SW480 (cell line): ENCODE measurements at regions not wholly inside any gene's neighbourhood (a gene's known extent, or its start where the extent isn't known, plus 50 kb on each side); places are given as distances from the start of the nearest gene placed in this dataset.
A peak's percentile ranks its signal among the peaks of the same experiment; 100 is the strongest.
"Not testable (repeated sequence)": the region's sequence is repeated elsewhere in the genome, so short reads cannot be mapped to it uniquely, and the experiment has no call there.

Experiments used
- DNase-seq: peaks from one replicate; pipeline ENCODE4 v3.0.0-alpha.2; 2016; ENCODE audit warnings: low spot score

DNA sequence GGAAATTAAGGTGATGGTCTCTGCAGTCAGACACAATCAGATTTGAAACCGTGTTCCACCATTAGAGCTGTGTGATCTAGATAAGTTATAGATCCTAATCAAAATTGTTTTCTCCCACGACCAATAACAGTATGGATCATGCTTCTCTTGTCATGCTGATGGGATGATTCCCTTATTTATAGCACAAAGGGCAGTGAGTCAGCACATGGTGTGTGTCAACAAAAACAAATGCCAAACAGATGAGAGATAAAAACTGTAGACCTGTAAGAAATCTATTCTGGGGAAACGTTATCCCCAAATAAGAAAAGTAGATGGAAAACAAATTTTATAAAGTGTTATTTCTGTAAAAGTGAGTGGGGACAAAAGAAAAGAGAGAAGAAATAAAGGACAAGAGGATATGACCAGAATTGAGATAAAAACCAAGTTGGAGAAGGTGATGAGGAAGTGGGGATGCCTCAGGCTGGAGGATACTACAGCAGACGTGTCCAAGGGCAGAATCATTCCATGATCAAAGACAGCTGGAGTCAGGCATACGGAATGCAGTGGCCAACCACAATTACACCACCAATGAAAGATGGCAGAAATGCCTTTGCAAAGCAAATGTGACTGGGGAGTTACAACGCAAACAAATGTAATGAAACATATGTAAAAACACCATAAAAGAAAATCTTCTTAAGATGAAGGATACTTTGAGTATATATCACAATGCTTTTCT lies 377.8 kb upstream of the PRKX start:
- DNase-seq: peak; percentile 77

DNA sequence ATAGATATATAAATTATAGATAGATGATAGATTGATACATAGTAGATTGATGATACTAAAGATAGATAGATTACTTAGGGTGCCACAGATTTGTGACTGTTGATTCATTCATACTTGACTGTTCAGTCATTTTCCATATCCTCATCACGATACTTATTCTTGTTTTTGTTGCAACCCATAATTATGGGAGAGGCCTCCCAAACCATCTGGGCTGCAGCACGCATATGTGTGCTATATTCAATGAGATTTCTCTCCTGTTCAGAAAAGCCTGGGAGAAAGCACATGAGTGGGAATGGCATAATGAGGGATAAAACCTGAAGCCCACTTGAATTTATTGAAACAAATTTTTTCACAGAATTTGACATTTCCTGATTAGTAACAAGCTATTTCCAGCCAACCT lies 346.4 kb upstream of the PRKX start:
- DNase-seq: no peak

DNA sequence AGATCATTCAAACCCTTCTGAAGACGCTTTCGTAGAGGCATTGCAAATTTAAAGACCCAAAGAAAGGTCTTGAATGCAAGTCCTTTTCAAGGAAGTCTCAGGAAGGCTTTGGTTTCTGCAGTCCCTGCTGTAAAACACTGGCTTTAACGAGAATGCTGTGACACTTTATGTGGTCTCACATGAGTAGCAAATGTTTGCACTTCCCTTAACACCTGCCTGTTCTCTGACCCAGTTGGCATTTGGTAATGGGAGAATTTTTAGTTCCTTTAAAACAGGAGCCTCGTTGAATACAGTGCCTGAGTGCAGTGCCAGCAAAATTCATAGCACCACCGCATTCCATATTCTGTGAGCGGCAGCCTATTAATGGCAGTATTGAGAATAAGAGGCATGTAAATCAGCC lies 330.5 kb upstream of the PRKX start:
- DNase-seq: no peak

DNA sequence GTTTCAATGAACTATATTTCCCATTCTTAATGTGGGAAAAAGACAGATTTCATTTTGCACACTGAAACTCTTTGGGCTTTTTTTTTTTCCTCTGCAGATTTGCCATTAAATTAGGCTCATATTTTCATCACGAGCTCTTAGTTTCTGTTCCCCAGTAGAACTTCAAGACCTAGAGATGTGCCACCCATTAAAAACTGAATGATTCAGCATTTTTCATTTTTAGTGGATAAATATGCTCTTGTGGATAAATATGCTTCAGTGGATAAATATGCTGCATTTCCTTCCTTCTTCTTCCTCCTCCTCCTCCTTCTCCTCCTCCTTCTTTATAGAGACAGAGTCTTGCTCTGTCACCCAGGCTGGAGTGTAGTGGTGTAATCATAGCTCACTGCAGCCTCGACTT lies 322.4 kb upstream of the PRKX start:
- no peak for DNase-seq

DNA sequence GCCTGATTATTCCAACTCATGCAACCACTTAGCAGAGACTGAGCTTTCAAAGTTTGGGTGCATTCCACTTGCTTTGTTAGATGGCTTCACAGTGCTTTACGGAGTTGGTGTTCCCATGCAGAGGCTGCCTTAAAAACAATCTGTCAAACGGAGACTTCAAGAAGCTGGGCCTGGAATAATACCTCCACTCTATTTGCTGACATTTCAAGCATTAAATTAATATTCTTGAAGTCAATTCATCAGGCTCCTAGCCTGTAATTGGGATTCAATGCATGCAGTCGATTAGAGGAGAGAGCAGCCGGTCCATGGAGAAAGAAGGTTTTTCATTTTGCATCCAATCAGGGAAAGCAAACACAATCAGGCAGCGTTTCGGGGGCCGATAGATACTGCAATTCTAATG lies 314.7 kb upstream of the PRKX start:
- DNase-seq: no peak

DNA sequence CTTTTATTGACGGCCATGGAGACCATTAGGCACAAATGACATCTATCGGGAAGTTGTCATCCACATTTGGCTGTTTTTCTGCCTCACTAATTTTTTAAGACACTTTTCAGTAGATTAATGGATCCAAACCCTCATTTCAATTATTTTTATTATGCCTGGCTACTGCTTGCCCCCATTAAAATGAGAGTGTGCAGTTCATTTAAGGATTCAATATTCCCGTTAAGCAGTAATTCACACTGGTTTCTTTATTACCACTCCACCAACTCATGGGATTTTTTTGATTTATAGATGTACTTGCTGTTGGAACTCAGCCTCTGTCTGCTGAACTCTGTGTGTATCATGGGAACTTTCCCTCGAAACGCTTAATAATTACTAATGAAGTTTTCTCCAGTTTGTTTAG lies 291.8 kb upstream of the PRKX start:
- no peak for DNase-seq

DNA sequence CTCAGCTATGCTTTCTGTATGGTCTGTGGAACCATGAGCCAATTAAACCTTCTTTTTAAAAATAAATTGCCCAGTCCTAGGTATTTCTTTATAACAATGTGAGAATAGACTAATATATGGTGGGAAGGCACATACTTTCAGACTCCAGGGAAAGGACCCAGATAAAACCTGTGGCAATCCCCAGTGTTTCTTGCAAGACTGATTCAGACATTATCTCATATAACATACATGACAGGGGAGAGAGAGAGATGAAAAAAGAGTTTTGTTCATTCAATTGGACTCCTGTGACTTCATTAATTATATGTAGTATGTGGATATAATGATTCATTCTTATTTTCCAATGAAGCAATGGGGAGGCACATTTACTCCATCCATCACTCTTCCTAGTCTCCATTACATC lies 291.4 kb upstream of the PRKX start:
- no peak for DNase-seq

DNA sequence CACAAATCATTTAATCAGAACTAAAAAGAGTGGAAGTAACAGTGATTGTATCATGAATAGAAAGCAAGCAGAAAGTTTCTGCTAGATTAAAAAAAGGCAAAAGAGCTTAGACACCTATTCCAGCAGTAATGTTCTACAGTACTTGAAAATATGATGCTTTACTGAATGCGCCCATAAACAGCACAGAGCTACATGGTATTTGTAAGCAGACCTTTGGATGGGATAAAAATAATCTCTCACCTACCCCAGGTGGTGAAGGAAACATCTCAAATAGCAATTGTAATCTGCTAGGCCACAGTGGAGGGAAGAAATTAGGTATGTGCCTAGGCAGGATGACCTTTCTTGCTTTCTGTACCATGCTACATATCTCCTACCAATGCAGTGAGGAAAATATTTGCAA lies 280.9 kb upstream of the PRKX start:
- DNase-seq: no peak

DNA sequence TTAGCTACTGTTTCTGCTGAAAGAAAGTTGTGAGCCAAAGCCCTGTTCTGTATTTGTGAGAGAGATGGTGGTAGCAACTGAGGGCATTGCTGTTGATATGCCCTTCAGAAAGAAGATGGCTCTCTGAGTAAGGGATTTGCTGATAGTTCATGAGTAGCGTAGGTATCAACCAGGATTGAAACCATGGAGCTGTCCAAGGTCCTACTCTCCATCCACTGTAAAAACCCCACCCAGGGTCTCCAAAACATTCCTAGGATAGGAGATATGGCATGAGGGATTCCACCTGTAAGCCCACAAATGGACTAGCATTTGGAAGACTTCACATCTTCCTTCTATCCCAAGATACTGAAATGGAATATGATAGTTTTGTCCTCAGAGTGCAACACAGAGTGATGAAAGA lies 277.1 kb upstream of the PRKX start:
- DNase-seq: peak; percentile 2

DNA sequence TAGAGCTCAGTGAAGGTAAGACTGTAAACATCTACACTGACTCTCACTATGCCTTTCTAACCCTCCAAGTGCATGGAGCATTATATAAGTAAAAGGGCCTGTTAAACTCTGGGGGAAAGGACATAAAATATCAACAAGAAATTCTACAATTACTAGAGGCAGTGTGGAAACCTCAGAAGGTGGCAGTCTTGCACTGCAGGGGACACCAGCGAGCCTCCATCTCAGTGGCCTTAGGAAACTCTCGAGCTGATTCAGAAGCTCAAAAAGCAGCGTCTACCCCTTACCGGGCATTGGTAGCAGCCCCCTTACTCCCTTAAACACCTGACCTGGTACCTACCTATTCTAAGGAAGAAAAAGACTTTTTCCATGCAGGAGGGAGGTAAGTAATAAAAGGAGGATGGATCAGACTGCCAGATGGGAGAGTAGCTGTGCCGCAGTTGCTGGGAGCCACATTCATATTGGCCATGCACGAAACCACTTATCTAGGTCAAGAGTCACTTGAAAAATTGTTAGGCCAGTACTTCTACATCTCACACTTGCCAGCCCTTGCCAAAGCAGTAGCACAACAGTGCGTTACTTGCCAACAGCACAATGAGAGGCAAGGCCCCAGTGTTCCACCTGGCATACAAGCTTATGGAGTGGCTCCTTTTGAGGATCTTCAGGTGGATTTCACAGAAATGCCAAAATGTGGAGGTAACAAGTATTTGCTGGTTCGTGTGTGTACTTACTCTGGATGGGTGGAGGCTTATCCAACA lies 258.8 kb upstream of the PRKX start:
- DNase-seq: not testable (repeated sequence)

DNA sequence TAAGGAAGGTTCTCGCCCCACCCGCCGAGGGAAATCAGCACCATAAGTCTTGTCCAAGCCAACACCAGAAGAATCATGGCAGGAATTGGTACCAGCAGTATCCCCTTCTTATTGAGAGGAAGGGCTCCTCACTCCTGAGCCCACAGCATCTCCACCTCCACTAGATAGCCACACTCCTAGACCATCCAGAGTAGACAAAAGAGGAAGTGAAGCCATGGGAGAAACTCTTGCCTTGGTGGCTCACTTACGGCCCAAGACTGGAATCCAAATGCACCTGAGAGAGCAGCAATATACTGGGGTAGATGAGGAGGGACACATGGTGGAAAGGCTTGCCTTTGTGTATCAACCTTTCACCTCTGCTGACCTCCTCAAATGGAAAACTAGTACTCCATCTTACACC lies 255.3 kb upstream of the PRKX start:
- no peak for DNase-seq

DNA sequence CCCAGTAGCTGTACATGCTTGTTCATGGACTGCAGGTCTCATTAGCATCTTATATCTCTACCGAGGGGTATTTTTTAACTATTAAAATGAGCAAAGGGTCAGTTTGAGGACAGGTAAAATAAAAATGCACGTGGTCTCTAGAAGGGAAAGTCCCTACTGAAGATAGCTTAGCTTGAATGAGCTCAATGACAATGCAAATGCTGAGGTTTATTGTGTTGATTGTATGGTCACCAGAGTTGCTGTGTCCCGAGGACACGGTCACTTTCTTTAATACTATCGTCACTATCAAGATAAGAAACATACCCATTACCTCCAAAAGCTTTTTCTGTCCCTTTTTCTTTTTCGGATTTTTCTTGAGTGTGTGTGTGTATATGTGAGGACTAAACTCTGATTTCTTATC lies 250.5 kb upstream of the PRKX start:
- DNase-seq: no peak

DNA sequence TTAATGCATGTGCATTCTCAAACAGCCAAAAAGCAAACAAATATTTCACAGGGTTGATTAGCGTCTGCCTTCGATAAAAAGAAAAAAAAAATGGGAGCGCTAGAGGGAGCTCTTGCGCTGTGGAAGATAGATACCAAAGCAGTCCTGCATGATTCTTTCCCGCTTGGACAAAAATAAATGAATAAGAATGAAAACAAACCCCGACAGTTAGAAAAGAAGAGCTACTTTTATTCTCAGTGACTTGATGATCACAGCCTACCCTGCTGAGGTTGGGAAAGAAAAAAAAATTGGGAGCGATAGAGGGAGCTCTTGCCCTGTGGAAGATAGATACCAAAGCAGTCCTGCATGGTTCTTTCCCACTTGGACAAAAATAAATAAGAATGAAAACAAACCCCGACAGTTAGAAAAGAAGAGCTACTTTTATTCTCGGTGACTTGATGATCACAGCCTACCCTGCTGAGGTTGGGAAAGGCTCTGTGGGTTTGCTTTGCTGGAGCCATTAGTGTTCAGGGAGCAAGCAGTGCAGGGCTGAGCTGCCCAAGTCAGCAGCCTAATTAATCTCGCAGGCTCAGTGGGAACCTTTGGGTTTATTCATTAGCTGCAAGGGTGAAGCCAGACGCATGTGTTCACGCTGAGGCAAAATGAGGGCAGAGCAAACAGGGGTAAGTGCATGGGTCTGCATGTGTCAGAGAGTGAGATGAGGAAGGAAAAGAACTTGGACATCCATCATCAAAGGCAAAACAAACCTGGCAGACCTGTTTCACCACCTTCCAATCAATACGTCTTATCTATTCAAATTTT lies 249.3 kb upstream of the PRKX start:
- DNase-seq: peak; percentile 33

DNA sequence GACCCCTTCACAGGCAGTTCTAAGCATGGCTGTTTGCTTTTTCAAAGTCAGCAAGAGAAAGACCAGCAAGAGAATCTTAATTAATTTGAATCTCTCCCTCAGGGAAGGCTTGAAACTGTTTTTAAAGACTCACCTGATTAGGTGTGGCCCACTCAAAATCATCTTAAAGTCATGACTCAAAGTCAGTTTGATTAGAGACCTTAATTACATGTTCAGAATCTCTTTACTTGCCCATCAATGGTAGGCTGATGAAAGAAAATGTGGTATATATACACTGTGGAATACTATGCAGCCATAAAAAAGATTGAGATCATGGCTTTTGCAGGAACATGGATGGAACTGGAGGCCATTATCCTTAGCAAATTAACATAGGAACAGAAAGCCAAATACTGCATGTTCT lies 247.5 kb upstream of the PRKX start:
- no peak for DNase-seq

DNA sequence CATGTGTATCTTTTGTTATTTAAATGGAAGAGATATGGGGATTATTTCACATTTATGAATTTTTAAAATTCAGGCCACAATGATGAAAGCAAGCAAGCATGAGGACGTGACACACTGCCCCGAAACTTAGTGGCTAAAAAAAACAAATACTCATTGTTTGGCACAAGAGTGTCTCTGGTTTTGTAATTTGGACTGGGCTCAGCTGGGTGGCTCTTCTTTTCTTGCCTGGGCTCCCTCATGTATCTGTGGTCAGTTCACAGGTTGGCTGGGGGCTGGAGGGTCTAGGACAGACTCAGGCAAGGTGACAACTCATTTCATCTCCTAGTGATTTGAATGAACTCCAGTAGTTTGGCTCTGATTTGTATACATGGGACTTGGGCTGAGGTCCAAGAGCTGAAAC lies 238.4 kb upstream of the PRKX start:
- no peak for DNase-seq

DNA sequence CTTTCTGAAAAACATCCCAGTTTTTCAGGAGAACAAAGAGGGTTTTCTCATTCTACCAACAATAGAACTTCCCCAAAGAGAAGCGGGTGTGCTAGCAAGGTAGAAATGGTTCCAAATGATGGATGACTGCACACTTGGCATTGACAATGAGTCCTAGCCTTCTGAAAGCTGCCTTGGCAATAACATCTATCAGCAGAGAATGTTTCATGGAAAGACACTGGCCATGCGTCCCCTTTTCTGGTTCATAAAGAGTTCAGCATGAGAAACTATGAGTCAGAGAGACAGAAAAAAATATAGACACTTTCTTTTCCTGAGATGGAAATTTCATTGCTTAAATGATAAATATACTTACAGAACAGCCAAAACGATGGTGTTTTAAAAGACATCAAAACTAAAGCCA lies 236.9 kb upstream of the PRKX start:
- DNase-seq: no peak

DNA sequence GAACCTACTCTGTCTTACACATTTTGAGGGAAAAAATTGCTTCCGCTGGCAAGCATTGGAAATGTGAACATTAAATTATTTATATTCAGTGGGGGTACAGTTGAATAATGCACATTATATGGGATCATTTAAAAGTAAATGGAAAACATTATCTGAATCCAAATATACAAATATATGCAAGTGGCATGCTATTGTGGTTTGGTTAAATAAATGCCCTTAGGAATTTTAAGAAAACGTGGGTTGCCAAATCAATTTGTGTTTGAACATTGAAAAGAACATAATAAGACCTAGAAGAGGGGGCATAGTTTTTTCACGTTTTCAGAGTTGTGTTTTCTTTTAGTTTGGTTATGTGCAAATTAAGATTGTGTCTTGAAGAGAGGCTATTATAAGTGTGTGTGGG lies 230.5 kb upstream of the PRKX start:
- no peak for DNase-seq

DNA sequence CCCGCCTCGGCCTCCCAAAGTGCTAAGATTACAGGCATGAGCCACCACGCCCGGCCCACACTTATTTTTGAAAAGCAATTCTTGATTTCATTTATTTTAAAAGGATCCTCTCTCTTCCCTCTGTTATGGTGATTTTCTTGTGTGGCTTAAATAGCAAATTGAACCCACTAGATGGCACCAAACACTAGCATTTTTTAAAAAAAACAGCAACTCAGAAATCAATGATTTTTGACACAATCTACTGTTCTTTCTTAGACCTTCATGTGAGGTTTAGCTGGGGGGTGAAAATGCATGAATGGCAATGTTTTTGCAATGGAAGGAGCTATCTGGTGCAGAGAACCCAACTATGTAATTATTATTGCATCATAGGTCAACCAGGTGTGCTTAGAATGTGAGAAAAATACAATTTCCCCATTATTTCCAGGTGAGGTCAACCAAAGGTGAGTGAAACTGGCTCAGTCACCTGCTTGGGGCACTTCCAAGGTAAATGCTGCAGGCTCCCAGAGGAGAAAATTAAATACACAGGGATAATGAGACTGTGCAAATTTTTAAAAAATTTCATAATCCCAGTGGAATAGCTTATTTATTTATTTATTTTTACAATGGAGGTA lies 226.7 kb upstream of the PRKX start:
- peak; percentile 26 for DNase-seq

DNA sequence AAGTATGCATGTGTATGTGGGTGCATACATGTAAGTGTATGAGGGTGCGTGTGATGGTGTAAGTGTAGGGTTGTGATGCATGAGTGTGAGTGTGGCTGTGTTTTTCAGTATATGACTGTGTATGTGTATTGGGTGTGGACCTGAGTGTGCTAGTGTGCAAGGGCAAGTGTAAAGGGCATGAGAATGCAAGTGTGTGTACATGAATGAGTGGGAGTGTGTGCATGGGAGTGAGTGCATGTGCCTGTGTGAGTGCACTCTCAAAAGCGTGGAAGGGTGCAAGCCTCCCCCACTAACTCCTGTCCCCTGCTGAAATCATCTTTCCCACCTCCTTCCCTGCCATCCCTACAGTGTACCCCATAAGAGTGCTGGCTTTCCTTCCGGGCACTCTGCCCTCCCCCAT lies 225.1 kb upstream of the PRKX start:
- no peak for DNase-seq

DNA sequence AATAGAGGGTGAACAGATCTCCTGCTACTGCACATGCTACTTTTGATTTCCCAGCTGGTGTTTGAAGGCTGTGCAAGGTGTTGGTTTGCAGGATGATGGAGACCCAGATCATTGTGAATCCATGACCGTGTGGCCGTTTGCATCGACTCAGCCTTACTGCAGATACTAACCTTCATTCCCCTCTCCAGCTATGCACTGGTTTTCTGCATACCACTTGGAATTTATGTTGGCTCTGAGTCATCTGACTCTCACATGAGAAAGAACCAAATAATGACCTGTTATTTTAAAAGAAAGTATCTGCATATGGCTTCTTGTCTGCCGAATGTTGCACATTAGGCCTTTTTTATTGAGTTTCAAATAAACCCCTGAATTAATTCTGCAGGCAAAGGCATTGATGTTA lies 221.7 kb upstream of the PRKX start:
- DNase-seq: not testable (repeated sequence)

DNA sequence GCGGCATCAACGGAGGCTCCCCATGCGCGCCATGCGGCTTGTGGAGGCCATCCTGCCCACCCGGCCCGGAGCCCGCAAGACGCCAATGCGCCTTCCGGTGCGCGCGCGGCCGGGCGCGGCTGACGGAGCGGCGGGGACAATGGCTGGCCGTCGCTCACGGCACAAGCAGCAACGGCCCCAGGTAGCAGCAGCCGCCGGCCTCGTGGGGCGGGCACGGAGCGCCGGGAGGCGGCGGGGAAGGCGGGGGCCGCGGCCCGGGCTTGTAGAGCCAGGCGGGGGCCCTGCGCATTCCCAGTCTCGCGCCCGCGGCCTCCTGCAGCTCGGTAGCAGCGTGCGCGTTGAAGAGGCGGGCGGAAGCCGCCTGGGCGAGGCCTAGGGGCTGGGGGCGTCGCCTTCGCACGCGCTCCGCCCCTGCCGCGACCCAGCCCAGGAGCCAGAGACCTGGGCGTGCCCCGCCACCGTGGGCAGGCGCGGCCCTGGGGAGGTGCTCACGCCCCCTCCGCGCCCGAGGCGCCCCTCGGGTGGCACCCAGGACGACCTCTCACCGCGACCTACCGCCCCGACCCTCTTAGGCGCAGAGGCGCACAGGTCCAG lies 207.1 kb upstream of the PRKX start:
- DNase-seq: not testable (repeated sequence)
